ENCODE measurements at regions not wholly inside any gene's neighbourhood (a gene's known extent, or its start where the extent isn't known, plus 50 kb on each side); places are given as distances from the start of the nearest gene placed in this dataset.
"Not testable (repeated sequence)": the region's sequence is repeated elsewhere in the genome, so short reads cannot be mapped to it uniquely, and the experiment has no call there.

GRCh38 chr5:82476155-82476554 lies 198.0 kb upstream of the RPS23 start:
- Histone ChIP-seq H3K27ac (ENCODE audit: insufficient read depth, low read depth, low read length, poor library complexity, severe bottlenecking) (no peak overlapping the region), H3K4me3 (ENCODE audit: insufficient read depth, low read depth, low read length) (no peak overlapping the region), H3K4me1 (ENCODE audit: control insufficient read depth, insufficient read depth, low read length) (no peaks in the 10 kb centered on the region), H3K36me3 (ENCODE audit: control insufficient read depth, insufficient read depth, low read length) (no peaks in the 10 kb centered on the region), H3K9me3 (ENCODE audit: control insufficient read depth, low read length) (no peaks in the 10 kb centered on the region), H3K27me3 (ENCODE audit: control insufficient read depth, insufficient read depth, low read length, poor library complexity, severe bottlenecking) (no peaks in the 10 kb centered on the region)
- 100% methylated on average over 1 of the region's 1 CpG for WGBS, 2 experiments

GRCh38 chr5:82473262-82473661 lies 195.1 kb upstream of the RPS23 start:
- H3K4me3 ChIP-seq (ENCODE audit: insufficient read depth, low read depth, low read length), result no peak overlapping the region
- H3K27ac ChIP-seq (ENCODE audit: insufficient read depth, low read depth, low read length, poor library complexity, severe bottlenecking), result no peak overlapping the region
- H3K9me3 ChIP-seq (ENCODE audit: control insufficient read depth, low read length), result no peaks in the 10 kb centered on the region
- H3K27me3 ChIP-seq (ENCODE audit: control insufficient read depth, insufficient read depth, low read length, poor library complexity, severe bottlenecking), result no peaks in the 10 kb centered on the region
- H3K4me1 ChIP-seq (ENCODE audit: control insufficient read depth, insufficient read depth, low read length), result no peaks in the 10 kb centered on the region
- H3K36me3 ChIP-seq (ENCODE audit: control insufficient read depth, insufficient read depth, low read length), result no peaks in the 10 kb centered on the region

GRCh38 chr5:82470185-82470994 lies 192.2 kb upstream of the RPS23 start:
- Histone ChIP-seq H3K27me3 (ENCODE audit: control insufficient read depth, insufficient read depth, low read length, poor library complexity, severe bottlenecking) (no peaks in the 10 kb centered on the region), H3K4me1 (ENCODE audit: control insufficient read depth, insufficient read depth, low read length) (no peaks in the 10 kb centered on the region), H3K36me3 (ENCODE audit: control insufficient read depth, insufficient read depth, low read length) (no peaks in the 10 kb centered on the region), H3K27ac (ENCODE audit: insufficient read depth, low read depth, low read length, poor library complexity, severe bottlenecking) (no peak overlapping the region), H3K4me3 (ENCODE audit: insufficient read depth, low read depth, low read length) (no peak overlapping the region), H3K9me3 (ENCODE audit: control insufficient read depth, low read length) (no peaks in the 10 kb centered on the region)
- 88 to 91% methylated on average over 6 of the region's 6 CpGs for WGBS, 2 experiments

GRCh38 chr5:82466986-82467561 lies 188.9 kb upstream of the RPS23 start:
- Histone ChIP-seq H3K36me3 (ENCODE audit: control insufficient read depth, insufficient read depth, low read length) (no peaks in the 10 kb centered on the region), H3K4me3 (ENCODE audit: insufficient read depth, low read depth, low read length) (no peak overlapping the region), H3K27ac (ENCODE audit: insufficient read depth, low read depth, low read length, poor library complexity, severe bottlenecking) (no peak overlapping the region), H3K9me3 (ENCODE audit: control insufficient read depth, low read length) (no peaks in the 10 kb centered on the region), H3K27me3 (ENCODE audit: control insufficient read depth, insufficient read depth, low read length, poor library complexity, severe bottlenecking) (no peaks in the 10 kb centered on the region), H3K4me1 (ENCODE audit: control insufficient read depth, insufficient read depth, low read length) (no peaks in the 10 kb centered on the region)
- 89% methylated on average over 4 of the region's 6 CpGs for WGBS, 2 experiments

- no peak overlapping the region for H3K4me3 ChIP-seq (ENCODE audit: insufficient read depth, low read depth, low read length)
- no peaks in the 10 kb centered on the region for H3K9me3 ChIP-seq (ENCODE audit: control insufficient read depth, low read length)
- H3K27me3 ChIP-seq (ENCODE audit: control insufficient read depth, insufficient read depth, low read length, poor library complexity, severe bottlenecking), result no peaks in the 10 kb centered on the region
- H3K27ac ChIP-seq (ENCODE audit: insufficient read depth, low read depth, low read length, poor library complexity, severe bottlenecking), result no peak overlapping the region
- H3K4me1 ChIP-seq (ENCODE audit: control insufficient read depth, insufficient read depth, low read length), result no peaks in the 10 kb centered on the region
- WGBS, 2 experiments, result 90% methylated on average over 3 of the region's 3 CpGs; no CpG with 5 or more reads in 1 of the 2 experiments
- no peaks in the 10 kb centered on the region for H3K36me3 ChIP-seq (ENCODE audit: control insufficient read depth, insufficient read depth, low read length)
These were observed 187.1 kb upstream of the RPS23 start for GRCh38 chr5:82465235-82465634.

- Histone ChIP-seq H3K27ac (ENCODE audit: insufficient read depth, low read depth, low read length, poor library complexity, severe bottlenecking) (no peak overlapping the region), H3K9me3 (ENCODE audit: control insufficient read depth, low read length) (peaks cover 2% of the 10 kb centered on the region), H3K27me3 (ENCODE audit: control insufficient read depth, insufficient read depth, low read length, poor library complexity, severe bottlenecking) (no peaks in the 10 kb centered on the region), H3K4me1 (ENCODE audit: control insufficient read depth, insufficient read depth, low read length) (no peaks in the 10 kb centered on the region), H3K36me3 (ENCODE audit: control insufficient read depth, insufficient read depth, low read length) (no peaks in the 10 kb centered on the region), H3K4me3 (ENCODE audit: insufficient read depth, low read depth, low read length) (no peak overlapping the region)
- WGBS, 2 experiments, result 95 to 96% methylated on average over 5 to 6 of the region's 6 CpGs
These were observed 181.5 kb upstream of the RPS23 start for GRCh38 chr5:82459626-82460025.

GRCh38 chr5:82455317-82455716 lies 177.2 kb upstream of the RPS23 start:
- H3K27me3 ChIP-seq (ENCODE audit: control insufficient read depth, insufficient read depth, low read length, poor library complexity, severe bottlenecking); H3K27ac ChIP-seq (ENCODE audit: insufficient read depth, low read depth, low read length, poor library complexity, severe bottlenecking); H3K36me3 ChIP-seq (ENCODE audit: control insufficient read depth, insufficient read depth, low read length); H3K9me3 ChIP-seq (ENCODE audit: control insufficient read depth, low read length); H3K4me3 ChIP-seq (ENCODE audit: insufficient read depth, low read depth, low read length); H3K4me1 ChIP-seq (ENCODE audit: control insufficient read depth, insufficient read depth, low read length): not testable (repeated sequence)
- 95% methylated on average over 4 of the region's 4 CpGs for WGBS, 2 experiments

GRCh38 chr5:82448374-82448773 lies 170.2 kb upstream of the RPS23 start:
- Histone ChIP-seq H3K9me3 (ENCODE audit: control insufficient read depth, low read length) (no peaks in the 10 kb centered on the region), H3K27ac (ENCODE audit: insufficient read depth, low read depth, low read length, poor library complexity, severe bottlenecking) (no peak overlapping the region), H3K4me3 (ENCODE audit: insufficient read depth, low read depth, low read length) (no peak overlapping the region), H3K4me1 (ENCODE audit: control insufficient read depth, insufficient read depth, low read length) (no peaks in the 10 kb centered on the region), H3K36me3 (ENCODE audit: control insufficient read depth, insufficient read depth, low read length) (no peaks in the 10 kb centered on the region), H3K27me3 (ENCODE audit: control insufficient read depth, insufficient read depth, low read length, poor library complexity, severe bottlenecking) (no peaks in the 10 kb centered on the region)
- 71 to 91% methylated on average over 1 to 2 of the region's 2 CpGs for WGBS, 2 experiments

GRCh38 chr5:82447913-82448312 lies 169.8 kb upstream of the RPS23 start:
- H3K4me1 ChIP-seq (ENCODE audit: control insufficient read depth, insufficient read depth, low read length), result no peaks in the 10 kb centered on the region
- H3K27ac ChIP-seq (ENCODE audit: insufficient read depth, low read depth, low read length, poor library complexity, severe bottlenecking), result no peak overlapping the region
- WGBS, 2 experiments, result 94 to 96% methylated on average over 7 of the region's 7 CpGs
- no peaks in the 10 kb centered on the region for H3K36me3 ChIP-seq (ENCODE audit: control insufficient read depth, insufficient read depth, low read length)
- H3K9me3 ChIP-seq (ENCODE audit: control insufficient read depth, low read length), result no peaks in the 10 kb centered on the region
- no peak overlapping the region for H3K4me3 ChIP-seq (ENCODE audit: insufficient read depth, low read depth, low read length)
- no peaks in the 10 kb centered on the region for H3K27me3 ChIP-seq (ENCODE audit: control insufficient read depth, insufficient read depth, low read length, poor library complexity, severe bottlenecking)

GRCh38 chr5:82446809-82447208 lies 168.7 kb upstream of the RPS23 start:
- H3K9me3 ChIP-seq (ENCODE audit: control insufficient read depth, low read length), result no peaks in the 10 kb centered on the region
- H3K4me1 ChIP-seq (ENCODE audit: control insufficient read depth, insufficient read depth, low read length), result no peaks in the 10 kb centered on the region
- no peaks in the 10 kb centered on the region for H3K36me3 ChIP-seq (ENCODE audit: control insufficient read depth, insufficient read depth, low read length)
- H3K27me3 ChIP-seq (ENCODE audit: control insufficient read depth, insufficient read depth, low read length, poor library complexity, severe bottlenecking), result no peaks in the 10 kb centered on the region
- no peak overlapping the region for H3K4me3 ChIP-seq (ENCODE audit: insufficient read depth, low read depth, low read length)
- no peak overlapping the region for H3K27ac ChIP-seq (ENCODE audit: insufficient read depth, low read depth, low read length, poor library complexity, severe bottlenecking)
